ENCODE measurements at regions not wholly inside any gene's neighbourhood (a gene's known extent, or its start where the extent isn't known, plus 50 kb on each side); places are given as distances from the start of the nearest gene placed in this dataset.

DNA sequence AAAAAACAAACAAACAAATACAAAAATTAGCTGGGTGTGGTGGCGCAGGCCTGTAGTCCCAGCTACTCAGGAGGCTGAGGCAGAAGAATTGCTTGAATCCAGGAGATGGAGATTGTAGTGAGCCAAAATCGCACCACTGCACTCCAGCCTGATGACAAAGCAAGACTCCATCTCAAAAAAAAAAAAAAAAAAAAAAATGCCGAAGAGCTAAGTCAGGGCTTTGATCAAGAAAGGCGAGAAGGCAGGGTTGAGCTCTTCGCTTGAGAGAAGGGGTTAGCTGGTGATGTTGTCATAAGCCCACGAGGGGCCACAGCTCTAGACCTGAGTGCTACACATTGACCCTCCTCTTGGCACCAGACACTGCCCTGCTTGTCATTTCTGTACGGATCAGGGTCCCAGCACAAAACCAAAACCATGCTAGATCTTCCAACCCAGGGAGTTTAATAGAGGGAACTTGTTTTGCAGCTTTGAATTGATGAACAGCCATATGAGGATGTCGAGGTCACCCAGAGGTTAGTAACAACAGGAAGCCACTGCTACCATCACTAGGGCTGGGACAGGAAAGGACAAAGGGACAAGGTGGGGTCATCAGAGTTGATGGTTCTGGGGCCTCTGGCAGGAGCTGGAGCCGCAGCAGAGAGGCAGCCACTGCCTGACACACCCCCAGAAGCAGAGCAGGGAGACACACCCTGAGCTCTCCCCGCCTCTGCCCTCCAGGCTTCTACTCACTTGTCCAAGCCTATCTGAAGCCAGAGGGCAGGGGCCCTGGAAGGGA lies 122.7 kb downstream of the SNX5 start:
- no peaks in the 10 kb centered on the region for H3K36me3 ChIP-seq (ENCODE audit: control insufficient read depth, insufficient read depth, low read length)
- H3K4ac ChIP-seq (ENCODE audit: low read depth, low read length): peak overlapping the region; percentile 94
- peak overlapping the region; percentile 62 for H3K18ac ChIP-seq (ENCODE audit: low read depth, low read length)
- peak overlapping the region; percentile 93 for H4K91ac ChIP-seq (ENCODE audit: insufficient read depth, low read depth, low read length)
- CTCF ChIA-PET: no interaction called here
- H3K4me1 ChIP-seq (ENCODE audit: control insufficient read depth, insufficient read depth, low read length): peaks cover 24% of the 10 kb centered on the region
- TF ChIP-seq, protein P1, sequence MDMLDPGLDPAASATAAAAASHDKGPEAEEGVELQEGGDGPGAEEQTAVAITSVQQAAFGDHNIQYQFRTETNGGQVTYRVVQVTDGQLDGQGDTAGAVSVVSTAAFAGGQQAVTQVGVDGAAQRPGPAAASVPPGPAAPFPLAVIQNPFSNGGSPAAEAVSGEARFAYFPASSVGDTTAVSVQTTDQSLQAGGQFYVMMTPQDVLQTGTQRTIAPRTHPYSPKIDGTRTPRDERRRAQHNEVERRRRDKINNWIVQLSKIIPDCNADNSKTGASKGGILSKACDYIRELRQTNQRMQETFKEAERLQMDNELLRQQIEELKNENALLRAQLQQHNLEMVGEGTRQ (IDR thresholded peaks at IDR 0.05; ENCODE audit: low read depth, low read length): no peak
- TF ChIP-seq RFX5 (IDR thresholded peaks at IDR 0.05; ENCODE audit: low read depth, low read length): no peak
- TF ChIP-seq RAD21 (IDR thresholded peaks at IDR 0.05; ENCODE audit: low read length): no peak
- no peak for TF ChIP-seq MAZ (IDR thresholded peaks at IDR 0.05; ENCODE audit: borderline replicate concordance, low read depth, low read length)
- TF ChIP-seq MXI1 (IDR thresholded peaks at IDR 0.05; ENCODE audit: borderline replicate concordance, low read depth, low read length): no peak
- no peak for TF ChIP-seq SMC3 (IDR thresholded peaks at IDR 0.05; ENCODE audit: low read depth, low read length)
- TF ChIP-seq, protein P2, sequence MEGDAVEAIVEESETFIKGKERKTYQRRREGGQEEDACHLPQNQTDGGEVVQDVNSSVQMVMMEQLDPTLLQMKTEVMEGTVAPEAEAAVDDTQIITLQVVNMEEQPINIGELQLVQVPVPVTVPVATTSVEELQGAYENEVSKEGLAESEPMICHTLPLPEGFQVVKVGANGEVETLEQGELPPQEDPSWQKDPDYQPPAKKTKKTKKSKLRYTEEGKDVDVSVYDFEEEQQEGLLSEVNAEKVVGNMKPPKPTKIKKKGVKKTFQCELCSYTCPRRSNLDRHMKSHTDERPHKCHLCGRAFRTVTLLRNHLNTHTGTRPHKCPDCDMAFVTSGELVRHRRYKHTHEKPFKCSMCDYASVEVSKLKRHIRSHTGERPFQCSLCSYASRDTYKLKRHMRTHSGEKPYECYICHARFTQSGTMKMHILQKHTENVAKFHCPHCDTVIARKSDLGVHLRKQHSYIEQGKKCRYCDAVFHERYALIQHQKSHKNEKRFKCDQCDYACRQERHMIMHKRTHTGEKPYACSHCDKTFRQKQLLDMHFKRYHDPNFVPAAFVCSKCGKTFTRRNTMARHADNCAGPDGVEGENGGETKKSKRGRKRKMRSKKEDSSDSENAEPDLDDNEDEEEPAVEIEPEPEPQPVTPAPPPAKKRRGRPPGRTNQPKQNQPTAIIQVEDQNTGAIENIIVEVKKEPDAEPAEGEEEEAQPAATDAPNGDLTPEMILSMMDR (conservative IDR thresholded peaks at IDR 0.05; ENCODE audit: low read depth, low read length): no peak
- no peak for TF ChIP-seq NFE2L2 (IDR thresholded peaks at IDR 0.05; ENCODE audit: low read depth, low read length)
- no peak for TF ChIP-seq RCOR1 (IDR thresholded peaks at IDR 0.05; ENCODE audit: insufficient replicate concordance, low read length)
- no peak for TF ChIP-seq MAFK (IDR thresholded peaks at IDR 0.05; ENCODE audit: low read depth, low read length)
- DNase-seq (peak; percentile 28), ATAC-seq (ENCODE audit: low read depth) (no peak)
- peak overlapping the region; percentile 78 for H3K23ac ChIP-seq (ENCODE audit: low read depth, low read length)
- peak overlapping the region; percentile 74 for H2AFZ ChIP-seq (replicated peaks; ENCODE audit: low read length, poor library complexity)
- H3K9me3 ChIP-seq (ENCODE audit: control insufficient read depth, insufficient read depth, low read length): peaks cover 6% of the 10 kb centered on the region
- H2BK15ac ChIP-seq (ENCODE audit: low read depth, low read length): peak overlapping the region; percentile 98; the same call in 2 of the 3 replicates
- H2BK120ac ChIP-seq (ENCODE audit: low read depth, low read length): peak overlapping the region; percentile 96
- H3K4me2 ChIP-seq (ENCODE audit: low read depth, low read length): no peak overlapping the region
- POLR2A ChIA-PET (ENCODE audit: unreplicated experiment): no interaction called here
- in situ Hi-C loops (cut with MboI; ENCODE audit: low sequenced_read_pairs) (no loop called here), dilution Hi-C loops (cut with HindIII; ENCODE audit: low sequenced_read_pairs, unreplicated experiment) (no loop called here), intact Hi-C loops (cut with micrococcal nuclease) (no loop called here)
- WGBS, 2 experiments (ENCODE audit: extremely low coverage in 2 of 2, insufficient read length in 1 of 2): no CpG with 5 or more reads among the region's 10 CpGs
- H4K8ac ChIP-seq (ENCODE audit: low read depth in 2 of 2, low read length in 2 of 2): peak overlapping the region; percentile 22 to 83; a peak in 3 of 4 replicates
- no peak overlapping the region for H3K4me3 ChIP-seq (ENCODE audit: insufficient read depth, low read depth, low read length)
- H3K79me1 ChIP-seq (ENCODE audit: low read depth in 1 of 2, low read length in 2 of 2): peaks cover 0 to 34% of the 10 kb centered on the region in 2 experiments; a peak in 2 of 4 replicates
- peak overlapping the region; percentile 91 for H3K14ac ChIP-seq (replicated peaks; ENCODE audit: low read depth, low read length)
- peak overlapping the region; percentile 95 for H2BK20ac ChIP-seq (ENCODE audit: low read depth, low read length)
- no peaks in the 10 kb centered on the region for H4K20me1 ChIP-seq (ENCODE audit: insufficient read depth, low read length)
- H3K27me3 ChIP-seq (ENCODE audit: control insufficient read depth, insufficient read depth, low read length): no peaks in the 10 kb centered on the region
- BruUV-seq (replicated peaks): no TSS peak
- 0 out of 2 replicates have a peak overlapping the region, but pooled peaks have one; percentile 16 for H3K56ac ChIP-seq (ENCODE audit: extremely low read depth, insufficient read depth, low read length)
- H4K5ac ChIP-seq (ENCODE audit: low read depth, low read length): peak overlapping the region; percentile 27; the same call in 1 of the 2 replicates
- H2AK9ac ChIP-seq (replicated peaks; ENCODE audit: low read depth, low read length, poor library complexity): peak overlapping the region; percentile 60
- peaks cover 40% of the 10 kb centered on the region for H3K9me1 ChIP-seq (ENCODE audit: insufficient read depth, low read length)
- peak overlapping the region; percentile 98 for H2AK5ac ChIP-seq (ENCODE audit: low read depth, low read length)
- no peak overlapping the region for H3K9ac ChIP-seq (ENCODE audit: low read depth, low read length)
- no peak overlapping the region; the same call in 1 of the 2 replicates for H3K27ac ChIP-seq (ENCODE audit: insufficient read depth, low read length)
- peak overlapping the region; percentile 30 for H2BK5ac ChIP-seq (ENCODE audit: low read depth, low read length, poor library complexity, severe bottlenecking)

All from IMR-90 (cell line).